Tibial nerve (tissue), 3 donors: ENCODE measurements at regions not wholly inside any gene's neighbourhood (a gene's known extent, or its start where the extent isn't known, plus 50 kb on each side); places are given as distances from the start of the nearest gene placed in this dataset.

Experiments used
- POLR2A ChIP-seq, 2 donors: fragments of 450-650 bp; IDR thresholded peaks; one replicate each; pipeline ENCODE4 v1.6.1; 2017; ENCODE audit warnings: antibody characterized with exemption in 2 of 2, mild to moderate bottlenecking in 2 of 2, moderate library complexity in 2 of 2
- TF ChIP-seq, protein P1 (sequence below), 5 experiments: fragments of 200-600 bp in 3 of 5; fragments of 450-650 bp in 2 of 5; sonication (generic) in 3 of 5; IDR thresholded peaks; one replicate each; pipeline ENCODE4 v1.5.1; 2016 to 2019; ENCODE audit warnings: antibody characterized with exemption in 5 of 5, mild to moderate bottlenecking in 3 of 5, moderate library complexity in 2 of 5

DNA sequence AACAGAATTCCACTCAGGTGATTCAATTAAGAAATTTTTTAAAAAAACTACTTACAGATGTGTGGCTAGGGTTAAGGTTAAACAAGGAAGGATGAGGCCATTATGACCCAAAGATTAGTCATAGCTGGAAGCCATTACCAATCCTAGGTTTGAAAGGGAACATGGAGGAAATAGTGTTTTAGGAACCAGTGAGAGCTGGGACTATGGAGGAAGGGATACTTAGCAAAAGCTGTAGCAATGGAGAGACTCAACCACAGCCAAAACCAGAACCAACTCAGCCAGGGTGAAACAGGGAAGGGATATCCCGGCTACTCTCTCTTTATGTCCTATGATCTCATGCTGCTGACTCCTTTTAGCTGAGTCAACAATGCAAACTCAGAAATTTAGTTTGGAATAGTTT, 148.6 kb upstream of the CNKSR2 start:
- TF ChIP-seq, protein P1, sequence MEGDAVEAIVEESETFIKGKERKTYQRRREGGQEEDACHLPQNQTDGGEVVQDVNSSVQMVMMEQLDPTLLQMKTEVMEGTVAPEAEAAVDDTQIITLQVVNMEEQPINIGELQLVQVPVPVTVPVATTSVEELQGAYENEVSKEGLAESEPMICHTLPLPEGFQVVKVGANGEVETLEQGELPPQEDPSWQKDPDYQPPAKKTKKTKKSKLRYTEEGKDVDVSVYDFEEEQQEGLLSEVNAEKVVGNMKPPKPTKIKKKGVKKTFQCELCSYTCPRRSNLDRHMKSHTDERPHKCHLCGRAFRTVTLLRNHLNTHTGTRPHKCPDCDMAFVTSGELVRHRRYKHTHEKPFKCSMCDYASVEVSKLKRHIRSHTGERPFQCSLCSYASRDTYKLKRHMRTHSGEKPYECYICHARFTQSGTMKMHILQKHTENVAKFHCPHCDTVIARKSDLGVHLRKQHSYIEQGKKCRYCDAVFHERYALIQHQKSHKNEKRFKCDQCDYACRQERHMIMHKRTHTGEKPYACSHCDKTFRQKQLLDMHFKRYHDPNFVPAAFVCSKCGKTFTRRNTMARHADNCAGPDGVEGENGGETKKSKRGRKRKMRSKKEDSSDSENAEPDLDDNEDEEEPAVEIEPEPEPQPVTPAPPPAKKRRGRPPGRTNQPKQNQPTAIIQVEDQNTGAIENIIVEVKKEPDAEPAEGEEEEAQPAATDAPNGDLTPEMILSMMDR (IDR thresholded peaks at IDR 0.05), result no peak
- TF ChIP-seq POLR2A (IDR thresholded peaks at IDR 0.05), result no peak
